GM12878 (cell line): ENCODE measurements at regions not wholly inside any gene's neighbourhood (a gene's known extent, or its start where the extent isn't known, plus 50 kb on each side); places are given as distances from the start of the nearest gene placed in this dataset.

Experiments
- ATAC-seq: fragments of 200-7000 bp; cut with Tn5 transposase; 3 replicates; pipeline ENCODE4 v1.9.1; 2020; ENCODE audit warnings: mild to moderate bottlenecking, moderate library complexity
- BruUV-seq: library from RNA; stranded (reverse); fragments of 400-500 nt; replicated peaks from 2 replicates; lab custom pipeline; 2021; lab: Mats Ljungman, UMichigan
- CTCF ChIA-PET: fragments of 300-600 bp; sonication (Branson Sonifier 250); formaldehyde crosslinking; extraction: SDS; loops from one replicate; lab custom pipeline; 2021; ENCODE audit warnings: inconsistent platforms; lab: Yijun Ruan, JAX
- POLR2A ChIA-PET: fragments of 350-600 bp; formaldehyde crosslinking; extraction: SDS; loops from one replicate; lab custom pipeline; 2021; ENCODE audit warnings: inconsistent platforms; lab: Charles Lee
- RAD21 ChIA-PET: fragments of 300-600 bp; sonication (Branson Sonifier 250); formaldehyde crosslinking; loops from one replicate; lab custom pipeline; 2023; ENCODE audit warnings: antibody characterized with exemption; ENCODE audit not compliant: unreplicated experiment; lab: Charles Lee
- SMC1A ChIA-PET: fragments of 300-600 bp; sonication (Branson Sonifier 250); formaldehyde crosslinking; loops from one replicate; lab custom pipeline; 2023; ENCODE audit not compliant: unreplicated experiment, uncharacterized antibody; lab: Charles Lee
- DNase-seq: peaks from one replicate; pipeline ENCODE4 v3.0.0-alpha.2; 2011; ENCODE audit warnings: low read depth, low spot score
- FAIRE-seq: peaks from 3 replicates; lab custom pipeline; 2011; peaks lifted over from hg19 to GRCh38; lab: Jason Lieb, UNC
- H2AFZ ChIP-seq: 2 replicates; pipeline ENCODE4 v1.6.0; 2011; ENCODE audit warnings: low read depth, low read length, control low read depth; ENCODE audit not compliant: control insufficient read depth
- H3K27ac ChIP-seq: 2 replicates; pipeline ENCODE4 v1.5.1; 2011; ENCODE audit warnings: control low read depth; ENCODE audit not compliant: control insufficient read depth, insufficient read depth
- H3K27me3 ChIP-seq, 2 experiments: replicated peaks in 1 of 2; 2 replicates each; pipeline versions ENCODE4 v1.6.0 to v1.6.1; 2011; ENCODE audit warnings: low read length in 1 of 2; ENCODE audit not compliant: control insufficient read depth in 2 of 2, insufficient read depth in 2 of 2
- H3K36me3 ChIP-seq, 2 experiments: 2 replicates each; pipeline ENCODE4 v1.5.1; 2011; ENCODE audit warnings: low read length in 1 of 2; ENCODE audit not compliant: control insufficient read depth in 2 of 2, insufficient read depth in 2 of 2
- H3K4me1 ChIP-seq: 2 replicates; pipeline ENCODE4 v1.6.1; 2011; ENCODE audit warnings: mild to moderate bottlenecking, low read length, moderate library complexity, mixed read lengths; ENCODE audit not compliant: control insufficient read depth, insufficient read depth
- H3K4me2 ChIP-seq: 2 replicates; pipeline ENCODE4 v1.6.0; 2011; ENCODE audit warnings: control low read depth; ENCODE audit not compliant: control insufficient read depth, insufficient read depth
- H3K4me3 ChIP-seq: fragments of 200-600 bp; sonication (generic); 2 replicates; pipeline ENCODE4 v1.5.1; 2016
- H3K79me2 ChIP-seq: 2 replicates; pipeline ENCODE4 v1.6.0; 2011; ENCODE audit warnings: low read length; ENCODE audit not compliant: control insufficient read depth, insufficient read depth
- H3K9ac ChIP-seq: 2 replicates; pipeline ENCODE4 v1.8.0; 2011; ENCODE audit warnings: low read length, control low read depth, mixed read lengths; ENCODE audit not compliant: control insufficient read depth, insufficient read depth
- H3K9me3 ChIP-seq: replicated peaks from 3 replicates; pipeline ENCODE4 v1.5.1; 2011; ENCODE audit warnings: mild to moderate bottlenecking, low read length; ENCODE audit not compliant: control insufficient read depth, insufficient read depth
- H4K20me1 ChIP-seq: 2 replicates; pipeline ENCODE4 v1.6.0; 2011; ENCODE audit not compliant: control insufficient read depth, insufficient read depth
- CTCF ChIP-seq, 3 experiments: IDR thresholded peaks in 2 of 3; conservative IDR thresholded peaks in 1 of 3; 2 replicates each; pipeline ENCODE4 v1.5.1; 2011; ENCODE audit warnings: low read depth in 3 of 3, low read length in 3 of 3, mild to moderate bottlenecking in 3 of 3, control low read depth in 2 of 3, moderate library complexity in 2 of 3, inconsistent platforms in 1 of 3, mixed read lengths in 1 of 3; ENCODE audit not compliant: control insufficient read depth in 2 of 3, insufficient read depth in 1 of 3; ENCODE audit errors: extremely low read depth in 1 of 3
- EED ChIP-seq: sonication (generic); IDR thresholded peaks from 2 replicates; pipeline ENCODE4 v1.6.1; 2016; ENCODE audit warnings: antibody characterized with exemption, low read depth
- ELK1 ChIP-seq: IDR thresholded peaks from 2 replicates; pipeline ENCODE4 v1.6.1; 2012; ENCODE audit warnings: low read depth, low read length, improper control_type of control experiment
- IRF5 ChIP-seq: fragments of 450-650 bp; IDR thresholded peaks from 2 replicates; pipeline ENCODE4 v1.6.1; 2017; ENCODE audit warnings: borderline replicate concordance
- JUND ChIP-seq: IDR thresholded peaks from 2 replicates; pipeline ENCODE4 v1.6.1; 2012; ENCODE audit warnings: low read depth, mild to moderate bottlenecking, low read length, improper control_type of control experiment, moderate library complexity
- POU2F2 ChIP-seq: IDR thresholded peaks from 3 replicates; pipeline ENCODE4 v1.6.1; 2011; ENCODE audit warnings: low read depth, mild to moderate bottlenecking, low read length, borderline replicate concordance
- RAD21 ChIP-seq: IDR thresholded peaks from 2 replicates; pipeline ENCODE4 v1.6.1; 2011; ENCODE audit warnings: mild to moderate bottlenecking, low read depth, low read length, moderate library complexity; ENCODE audit not compliant: insufficient read depth
- SREBF1 ChIP-seq: IDR thresholded peaks from 2 replicates; pipeline ENCODE4 v1.6.1; 2012; ENCODE audit warnings: mild to moderate bottlenecking, low read length
- WGBS: methylation state at CpG from one replicate; pipeline ENCODE4 v1.1.6; 2016; ENCODE audit warnings: low lambda C conversion rate; ENCODE audit not compliant: insufficient replicate concordance, insufficient coverage; ENCODE audit errors: missing lambda C conversion rate; 5-methylcytosine and 5-hydroxymethylcytosine counted together
- in situ Hi-C: fragments of 300-500 bp; cut with MboI; formaldehyde crosslinking; loops from 9 replicates; pipeline ENCODE4 v1.14.3; 2018; ENCODE audit warnings: mixed read lengths
- intact Hi-C: fragments of 100-400 bp; cut with micrococcal nuclease; formaldehyde crosslinking; loops from one replicate; pipeline ENCODE4 v1.14.2; 2022; ENCODE audit not compliant: unreplicated experiment

- H3K4me1 ChIP-seq: no peaks in the 10 kb centered on the region
- TF ChIP-seq JUND (no peak), POU2F2 (no peak), EED (no peak), IRF5 (no peak), ELK1 (no peak)
- ChIA-PET CTCF (no interaction called here), POLR2A (no interaction called here), SMC1A (no interaction called here), RAD21 (no interaction called here)
- FAIRE-seq: no peak
- no peak overlapping the region for H3K9ac ChIP-seq
- no TSS peak for BruUV-seq
- peaks cover 2% of the 10 kb centered on the region; the same call in 1 of the 2 replicates for H4K20me1 ChIP-seq
- whole genome bisulfite sequencing: 24% methylated on average over 3 of the region's 3 CpGs
- no peaks in the 10 kb centered on the region for H3K36me3 ChIP-seq
- H3K79me2 ChIP-seq: no peaks in the 10 kb centered on the region
- intact Hi-C loops: no loop called here
- no peak overlapping the region for H3K4me3 ChIP-seq
- no peak for DNase-seq
- H3K4me2 ChIP-seq: no peak overlapping the region
- ATAC-seq: no peak
- H3K27me3 ChIP-seq: no peaks in the 10 kb centered on the region
- no peak overlapping the region for H2AFZ ChIP-seq
- no peak overlapping the region for H3K27ac ChIP-seq
- no peaks in the 10 kb centered on the region for H3K9me3 ChIP-seq
- in situ Hi-C loops: no loop called here
These were observed 319.5 kb upstream of the GPR149 start for GRCh38 chr3:154749514-154749913.

GRCh38 chr3:154745929-154746328 is 315.9 kb upstream of the GPR149 start:
- BruUV-seq: no TSS peak
- CTCF ChIA-PET: no interaction called here
- TF ChIP-seq SREBF1 (no peak), CTCF (IDR thresholded peaks at IDR 0.05 in 2 of 3, conservative IDR thresholded peaks at IDR 0.05 in 1 of 3; ENCODE audit: control insufficient read depth in 2 of 3, extremely low read depth in 1 of 3, insufficient read depth in 1 of 3, low read depth in 3 of 3, low read length in 3 of 3) (peak in 1 of 3 experiments; percentile 14; a peak in 1 of 6 replicates), RAD21 (peak; percentile 26; the same call in 1 of the 2 replicates)
- H3K27ac ChIP-seq: no peak overlapping the region
- intact Hi-C loops (no loop called here), in situ Hi-C loops (no loop called here)
- no peak overlapping the region for H3K4me3 ChIP-seq
- peaks cover 2% of the 10 kb centered on the region; the same call in 1 of the 2 replicates for H4K20me1 ChIP-seq
- WGBS: 0% methylated on average over 1 of the region's 1 CpG
- no peaks in the 10 kb centered on the region for H3K4me1 ChIP-seq
- POLR2A ChIA-PET: interaction anchor here (0.5 kb wide), 1 partner anchor 100 kb away, joined by 9 read pairs; no protein-coding TSS in a partner anchor
- FAIRE-seq (no peak), ATAC-seq (no peak), DNase-seq (no peak)
- H3K9ac ChIP-seq: no peak overlapping the region
- no peaks in the 10 kb centered on the region for H3K27me3 ChIP-seq
- H3K36me3 ChIP-seq: no peaks in the 10 kb centered on the region
- no peak overlapping the region for H2AFZ ChIP-seq
- H3K79me2 ChIP-seq: no peaks in the 10 kb centered on the region
- no peaks in the 10 kb centered on the region for H3K9me3 ChIP-seq
- SMC1A ChIA-PET: no interaction called here
- RAD21 ChIA-PET: no interaction called here
- no peak overlapping the region for H3K4me2 ChIP-seq
